Neuronal stem cell (in vitro differentiated cells): ENCODE measurements at regions not wholly inside any gene's neighbourhood (a gene's known extent, or its start where the extent isn't known, plus 50 kb on each side); places are given as distances from the start of the nearest gene placed in this dataset.

Experiments
- DNase-seq: peaks from one replicate; pipeline ENCODE4 v3.0.0-alpha.2; 2013; ENCODE audit warnings: low spot score
- H2AFZ ChIP-seq: one replicate; pipeline ENCODE4 v1.6.1; 2013; ENCODE audit warnings: mild to moderate bottlenecking, low read length, inconsistent platforms
- H2AK5ac ChIP-seq: 2 replicates; pipeline ENCODE4 v1.6.1; 2013; ENCODE audit warnings: low read depth, mild to moderate bottlenecking, inconsistent platforms, low read length, moderate library complexity, mixed read lengths
- H2BK120ac ChIP-seq: 2 replicates; pipeline ENCODE4 v1.6.1; 2013; ENCODE audit warnings: low read depth, mild to moderate bottlenecking, inconsistent platforms, low read length, moderate library complexity, mixed read lengths
- H2BK12ac ChIP-seq: one replicate; pipeline ENCODE4 v1.6.1; 2013; ENCODE audit warnings: low read length, inconsistent platforms
- H2BK15ac ChIP-seq: 2 replicates; pipeline ENCODE4 v1.6.1; 2013; ENCODE audit warnings: mild to moderate bottlenecking, low read length, inconsistent platforms, mixed read lengths
- H2BK5ac ChIP-seq: one replicate; pipeline ENCODE4 v1.6.1; 2013; ENCODE audit warnings: inconsistent platforms, mild to moderate bottlenecking, low read length, moderate library complexity
- H3K14ac ChIP-seq: one replicate; pipeline ENCODE4 v1.6.1; 2013; ENCODE audit warnings: low read length, inconsistent platforms
- H3K18ac ChIP-seq: 2 replicates; pipeline ENCODE4 v1.6.1; 2013; ENCODE audit warnings: low read length, inconsistent platforms
- H3K23ac ChIP-seq: 2 replicates; pipeline ENCODE4 v1.6.1; 2013; ENCODE audit warnings: low read depth, mild to moderate bottlenecking, mixed read lengths, low read length, inconsistent platforms; ENCODE audit not compliant: poor library complexity
- H3K27ac ChIP-seq: replicated peaks from 3 replicates; pipeline ENCODE4 v1.5.1; 2013; ENCODE audit warnings: low read length, inconsistent platforms
- H3K27me3 ChIP-seq, 3 experiments: 2 replicates each; pipeline ENCODE4 v1.6.1; 2013; ENCODE audit warnings: low read length in 3 of 3, mild to moderate bottlenecking in 2 of 3, inconsistent platforms in 1 of 3, low read depth in 1 of 3, mixed read lengths in 1 of 3, moderate library complexity in 1 of 3; ENCODE audit not compliant: control insufficient read depth in 3 of 3, insufficient read depth in 3 of 3
- H3K36me3 ChIP-seq, 2 donors: replicated peaks in 1 of 2; 2 replicates each; pipeline ENCODE4 v1.6.1; 2013; ENCODE audit warnings: low read length in 2 of 2; ENCODE audit not compliant: control insufficient read depth in 2 of 2, insufficient read depth in 2 of 2
- H3K4ac ChIP-seq: 2 replicates; pipeline ENCODE4 v1.6.1; 2013; ENCODE audit warnings: inconsistent platforms, mild to moderate bottlenecking, low read length, moderate library complexity
- H3K4me1 ChIP-seq, 2 donors: 1 replicate in 1 of 2; 2 replicates in 1 of 2; pipeline ENCODE4 v1.6.1; 2013; ENCODE audit warnings: low read length in 2 of 2, low read depth in 1 of 2; ENCODE audit not compliant: control insufficient read depth in 2 of 2, insufficient read depth in 1 of 2
- H3K4me2 ChIP-seq: one replicate; pipeline ENCODE4 v1.6.1; 2013; ENCODE audit warnings: mild to moderate bottlenecking, low read length, inconsistent platforms; ENCODE audit not compliant: insufficient read depth, poor library complexity, severe bottlenecking
- H3K4me3 ChIP-seq, 2 donors: 2 replicates each; pipeline ENCODE4 v1.5.1; 2013; ENCODE audit warnings: low read length in 2 of 2, mild to moderate bottlenecking in 2 of 2, inconsistent platforms in 1 of 2, moderate library complexity in 1 of 2
- H3K79me1 ChIP-seq: one replicate; pipeline ENCODE4 v1.6.1; 2013; ENCODE audit warnings: low read depth, mild to moderate bottlenecking, inconsistent platforms, low read length, moderate library complexity
- H3K9ac ChIP-seq: one replicate; pipeline ENCODE4 v1.6.1; 2013; ENCODE audit warnings: mild to moderate bottlenecking, low read depth, low read length, inconsistent platforms; ENCODE audit not compliant: poor library complexity
- H3K9me3 ChIP-seq, 2 donors: replicated peaks in 1 of 2; 2 replicates each; pipeline versions ENCODE3 to v1.6.1; 2013; ENCODE audit warnings: low read length in 2 of 2, mild to moderate bottlenecking in 2 of 2, inconsistent platforms in 1 of 2, low read depth in 1 of 2, mixed read lengths in 1 of 2, moderate library complexity in 1 of 2; ENCODE audit not compliant: control insufficient read depth in 2 of 2, insufficient read depth in 1 of 2
- H4K8ac ChIP-seq: one replicate; pipeline ENCODE4 v1.6.1; 2013; ENCODE audit warnings: low read depth, mild to moderate bottlenecking, inconsistent platforms, low read length, moderate library complexity
- H4K91ac ChIP-seq: one replicate; pipeline ENCODE4 v1.6.1; 2013; ENCODE audit warnings: low read length, low read depth, mild to moderate bottlenecking, inconsistent platforms; ENCODE audit not compliant: poor library complexity
- WGBS, 2 donors: extraction: QIAGEN DNeasy Blood & Tissue Kit; methylation state at CpG; one replicate each; pipeline ENCODE4 v1.1.7; 2013; ENCODE audit warnings: missing lambda C conversion rate in 2 of 2, mixed read lengths in 1 of 2; ENCODE audit not compliant: insufficient read length in 2 of 2, insufficient replicate concordance in 1 of 2; ENCODE audit errors: extremely low coverage in 2 of 2; 5-methylcytosine and 5-hydroxymethylcytosine counted together

GRCh38 chr4:173777421-173777820, 247.4 kb upstream of the HAND2 start:
- Histone ChIP-seq H3K14ac (no peak overlapping the region), H4K8ac (no peak overlapping the region), H3K4me2 (no peak overlapping the region), H3K4me3 (no peak overlapping the region), H3K18ac (no peak overlapping the region), H3K23ac (no peak overlapping the region), H3K9me3 (no peaks in the 10 kb centered on the region), H3K4ac (no peak overlapping the region), H3K9ac (no peak overlapping the region), H2BK5ac (no peak overlapping the region), H2BK12ac (no peak overlapping the region), H2BK120ac (no peak overlapping the region), H2AFZ (no peak overlapping the region), H3K4me1 (peaks cover 0 to 6% of the 10 kb centered on the region in 2 donors), H4K91ac (no peak overlapping the region), H3K79me1 (no peaks in the 10 kb centered on the region), H3K36me3 (no peaks in the 10 kb centered on the region), H2AK5ac (no peak overlapping the region), H2BK15ac (no peak overlapping the region), H3K27ac (no peak overlapping the region), H3K27me3 (no peaks in the 10 kb centered on the region)
- no CpG with 5 or more reads among the region's 4 CpGs for WGBS, 2 donors
- DNase-seq = no peak

- H2BK12ac ChIP-seq = no peak overlapping the region
- no peak overlapping the region for H3K23ac ChIP-seq
- H3K9me3 ChIP-seq = no peaks in the 10 kb centered on the region
- no peak overlapping the region for H4K91ac ChIP-seq
- no peaks in the 10 kb centered on the region for H3K4me1 ChIP-seq
- H4K8ac ChIP-seq = no peak overlapping the region
- H2BK120ac ChIP-seq = no peak overlapping the region
- no peak overlapping the region for H3K4me3 ChIP-seq
- no peaks in the 10 kb centered on the region for H3K27me3 ChIP-seq
- no peak overlapping the region for H3K14ac ChIP-seq
- H2BK15ac ChIP-seq = no peak overlapping the region
- H3K18ac ChIP-seq = no peak overlapping the region
- no peak overlapping the region for H2AK5ac ChIP-seq
- WGBS, 2 donors = no CpG with 5 or more reads among the region's 1 CpG
- H2BK5ac ChIP-seq = no peak overlapping the region
- no peak overlapping the region for H3K4ac ChIP-seq
- no peak overlapping the region for H3K4me2 ChIP-seq
- no peak overlapping the region for H3K9ac ChIP-seq
- no peak for DNase-seq
- H3K79me1 ChIP-seq = no peaks in the 10 kb centered on the region
- H2AFZ ChIP-seq = no peak overlapping the region
- H3K27ac ChIP-seq = no peak overlapping the region
- no peaks in the 10 kb centered on the region for H3K36me3 ChIP-seq
These were observed 239.5 kb upstream of the HAND2 start for GRCh38 chr4:173769568-173769967.

DNA sequence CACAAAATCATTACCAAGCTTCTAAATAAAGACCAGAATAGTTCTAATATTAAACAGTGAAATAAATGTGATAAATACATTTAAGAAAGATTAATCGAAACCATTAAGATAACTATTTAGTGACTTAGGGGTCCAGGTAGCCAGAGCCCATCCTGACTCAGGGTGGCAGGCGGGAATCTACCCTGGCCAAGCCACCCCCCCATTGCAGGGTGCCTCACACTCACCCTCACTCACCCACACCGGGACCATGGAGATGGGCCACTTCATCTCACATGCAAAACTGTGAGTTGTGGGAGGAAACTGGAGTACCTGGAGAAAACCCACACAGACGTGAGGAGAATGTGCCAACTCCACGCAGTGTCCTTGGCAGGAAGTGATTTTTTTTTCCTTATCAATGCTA, 237.6 kb upstream of the HAND2 start:
- no peak overlapping the region for H3K27ac ChIP-seq
- H4K91ac ChIP-seq = no peak overlapping the region
- H3K27me3 ChIP-seq = no peaks in the 10 kb centered on the region
- no peak for DNase-seq
- no peaks in the 10 kb centered on the region for H3K9me3 ChIP-seq
- no peaks in the 10 kb centered on the region for H3K36me3 ChIP-seq
- H3K18ac ChIP-seq = no peak overlapping the region
- no peak overlapping the region for H3K4me3 ChIP-seq
- no peak overlapping the region for H3K9ac ChIP-seq
- H2AK5ac ChIP-seq = no peak overlapping the region
- no peak overlapping the region for H3K14ac ChIP-seq
- H2BK15ac ChIP-seq = no peak overlapping the region
- no peak overlapping the region for H3K4me2 ChIP-seq
- H3K79me1 ChIP-seq = no peaks in the 10 kb centered on the region
- no peak overlapping the region for H3K4ac ChIP-seq
- H4K8ac ChIP-seq = no peak overlapping the region
- H2BK5ac ChIP-seq = no peak overlapping the region
- no peak overlapping the region for H2BK120ac ChIP-seq
- H2AFZ ChIP-seq = no peak overlapping the region
- peak overlapping the region; percentile 63 for H2BK12ac ChIP-seq
- H3K23ac ChIP-seq = no peak overlapping the region
- WGBS, 2 donors = no CpG with 5 or more reads among the region's 5 CpGs
- H3K4me1 ChIP-seq = no peaks in the 10 kb centered on the region

DNA sequence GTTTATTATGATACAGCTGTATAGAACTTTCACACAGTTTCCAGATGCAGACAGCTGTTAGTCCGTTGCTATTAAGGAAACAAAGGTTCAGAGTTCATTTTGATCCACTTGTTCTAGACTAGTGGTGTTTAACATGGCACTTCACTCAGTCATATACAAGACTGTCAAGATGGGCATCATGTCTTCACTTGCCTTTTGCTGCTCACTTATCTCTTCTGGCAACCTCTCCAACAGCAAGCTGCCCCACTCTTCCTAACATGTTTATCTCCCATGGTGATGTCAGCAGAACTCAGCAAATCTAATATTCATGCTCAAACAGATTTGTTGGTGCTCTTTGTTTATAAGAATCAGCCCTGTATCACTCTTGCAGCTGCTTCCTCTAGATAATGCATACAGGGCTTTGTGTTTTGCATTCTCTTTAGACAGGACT, 236.2 kb upstream of the HAND2 start:
- Histone ChIP-seq H2AK5ac (no peak overlapping the region), H3K18ac (no peak overlapping the region), H2BK15ac (no peak overlapping the region), H3K27ac (no peak overlapping the region), H3K9me3 (no peaks in the 10 kb centered on the region), H3K4ac (no peak overlapping the region), H4K91ac (no peak overlapping the region), H4K8ac (no peak overlapping the region), H3K36me3 (no peaks in the 10 kb centered on the region), H3K4me3 (no peak overlapping the region), H3K9ac (no peak overlapping the region), H3K27me3 (no peaks in the 10 kb centered on the region), H2AFZ (no peak overlapping the region), H3K4me2 (no peak overlapping the region), H3K4me1 (no peaks in the 10 kb centered on the region), H2BK5ac (no peak overlapping the region), H3K23ac (no peak overlapping the region), H3K79me1 (no peaks in the 10 kb centered on the region), H2BK120ac (no peak overlapping the region), H3K14ac (no peak overlapping the region), H2BK12ac (no peak overlapping the region)
- no CpG with 5 or more reads among the region's 1 CpG for WGBS, 2 donors
- DNase-seq = no peak
